K562 (cell line): ENCODE measurements at regions not wholly inside any gene's neighbourhood (a gene's known extent, or its start where the extent isn't known, plus 50 kb on each side); places are given as distances from the start of the nearest gene placed in this dataset.

ENCODE experiments used
- ATAC-seq: fragments of 200-7000 bp; cut with Tn5 transposase; 3 replicates; pipeline ENCODE4 v1.9.1; 2020; ENCODE audit warnings: moderate library complexity
- BruUV-seq: library from RNA; stranded (reverse); fragments of 400-500 nt; replicated peaks from 2 replicates; lab custom pipeline; 2021; lab: Mats Ljungman, UMichigan
- CTCF ChIA-PET: fragments of 300-600 bp; formaldehyde crosslinking; extraction: SDS; loops from one replicate; lab custom pipeline; 2021; ENCODE audit warnings: low intra/inter-chr PET ratio; lab: Yijun Ruan, JAX
- POLR2A ChIA-PET: fragments of 300-600, 350-650 bp; sonication (Branson Sonifier 250); formaldehyde crosslinking; extraction: SDS; loops from one replicate; lab custom pipeline; 2021; ENCODE audit warnings: antibody characterized with exemption, inconsistent platforms; lab: Yijun Ruan, JAX
- DNase-seq, 4 experiments: peaks; one replicate each; pipeline versions ENCODE4 v3.0.0 to v3.0.0-alpha.2; 2011 to 2018; ENCODE audit warnings: low spot score in 3 of 4, mixed read lengths in 3 of 4; ENCODE audit errors: extremely low read depth in 1 of 4
- FAIRE-seq: peaks from 2 replicates; lab custom pipeline; 2011; peaks lifted over from hg19 to GRCh38; lab: Jason Lieb, UNC
- H2AFZ ChIP-seq: 2 replicates; pipeline ENCODE4 v1.6.0; 2011; ENCODE audit warnings: low read depth, low read length, control low read depth, inconsistent platforms
- H3K27ac ChIP-seq: fragments of 200-600 bp; 3 replicates; pipeline ENCODE4 v1.8.0; 2011; ENCODE audit warnings: low read depth, mild to moderate bottlenecking, control low read depth, inconsistent platforms, low read length, moderate library complexity, mixed read lengths; ENCODE audit errors: extremely low read depth
- H3K27me3 ChIP-seq, 2 experiments: fragments of 300-600 bp in 1 of 2; 2 replicates in 1 of 2; 3 replicates in 1 of 2; pipeline versions ENCODE4 v1.6.0 to v1.8.0; 2011; ENCODE audit warnings: inconsistent platforms in 2 of 2, low read length in 2 of 2, mild to moderate bottlenecking in 1 of 2, mixed read lengths in 1 of 2, moderate library complexity in 1 of 2; ENCODE audit not compliant: control insufficient read depth in 2 of 2, insufficient read depth in 2 of 2
- H3K36me3 ChIP-seq: fragments of 300-600 bp; 3 replicates; pipeline ENCODE4 v1.8.0; 2011; ENCODE audit warnings: mild to moderate bottlenecking, low read length, inconsistent platforms; ENCODE audit not compliant: control insufficient read depth, insufficient read depth
- H3K4me1 ChIP-seq, 2 experiments: fragments of 200-600 bp in 1 of 2; replicated peaks in 1 of 2; 2 replicates in 1 of 2; 3 replicates in 1 of 2; pipeline versions ENCODE4 v1.5.1 to v1.8.0; 2011; ENCODE audit warnings: inconsistent platforms in 2 of 2, low read length in 2 of 2, mild to moderate bottlenecking in 1 of 2, mixed read lengths in 1 of 2, moderate library complexity in 1 of 2; ENCODE audit not compliant: control insufficient read depth in 2 of 2, insufficient read depth in 2 of 2
- H3K4me2 ChIP-seq: 2 replicates; pipeline ENCODE4 v1.6.1; 2011; ENCODE audit warnings: low read length, control low read depth, inconsistent platforms, mixed read lengths; ENCODE audit not compliant: insufficient read depth
- H3K4me3 ChIP-seq: fragments of 200-600 bp; sonication (generic), shearing (Covaris generic); 2 replicates; pipeline ENCODE4 v1.5.1; 2016; ENCODE audit warnings: control low read depth, inconsistent platforms
- H3K79me2 ChIP-seq: fragments of 200-600 bp; 3 replicates; pipeline ENCODE4 v1.8.0; 2011; ENCODE audit warnings: low read length, inconsistent platforms; ENCODE audit not compliant: control insufficient read depth, insufficient read depth
- H3K9ac ChIP-seq, 2 experiments: 2 replicates each; pipeline versions ENCODE4 v1.6.0 to v1.6.1; 2011; ENCODE audit warnings: low read depth in 2 of 2, low read length in 2 of 2, control low read depth in 1 of 2, inconsistent platforms in 1 of 2, mild to moderate bottlenecking in 1 of 2, mixed read lengths in 1 of 2; ENCODE audit not compliant: insufficient read depth in 1 of 2
- H3K9me1 ChIP-seq: one replicate; pipeline ENCODE4 v1.6.0; 2011; ENCODE audit warnings: inconsistent platforms, mild to moderate bottlenecking, low read length, moderate library complexity; ENCODE audit not compliant: control insufficient read depth, insufficient read depth
- H3K9me3 ChIP-seq: replicated peaks from 2 replicates; pipeline ENCODE4 v1.5.1; 2011; ENCODE audit warnings: low read depth, low read length, inconsistent platforms; ENCODE audit not compliant: control insufficient read depth, insufficient read depth
- H4K20me1 ChIP-seq: replicated peaks from 2 replicates; pipeline ENCODE4 v1.6.1; 2011; ENCODE audit warnings: low read length, inconsistent platforms, mixed read lengths; ENCODE audit not compliant: control insufficient read depth, insufficient read depth
- ATF4 ChIP-seq: fragments of 450-650 bp; formaldehyde crosslinking; IDR thresholded peaks from 2 replicates; pipeline ENCODE4 v1.4.0; 2022; ENCODE audit warnings: mild to moderate bottlenecking, moderate library complexity
- BRCA1 ChIP-seq, 2 experiments: fragments of 450-650 bp in 1 of 2; sonication (generic) in 1 of 2; formaldehyde crosslinking in 1 of 2; IDR thresholded peaks; 2 replicates each; pipeline versions ENCODE4 v1.5.0 to v1.6.1; 2017 to 2020; ENCODE audit warnings: mild to moderate bottlenecking in 1 of 2, missing genetic modification reagents in 1 of 2
- DDX20 ChIP-seq: fragments of 450-650 bp; IDR thresholded peaks from 2 replicates; pipeline ENCODE4 v1.6.1; 2016; ENCODE audit warnings: missing genetic modification characterization, low read depth, mild to moderate bottlenecking, missing compliant biosample characterization, moderate library complexity
- ETS1 ChIP-seq: conservative IDR thresholded peaks from 2 replicates; pipeline ENCODE4 v1.6.1; 2011; ENCODE audit warnings: low read depth, mild to moderate bottlenecking, low read length; ENCODE audit not compliant: control insufficient read depth
- EZH2 ChIP-seq: IDR thresholded peaks from 2 replicates; pipeline ENCODE4 v1.6.1; 2012; ENCODE audit warnings: low read depth, mild to moderate bottlenecking, inconsistent platforms, low read length, borderline replicate concordance
- FOXK1 ChIP-seq: sonication (generic); formaldehyde crosslinking; IDR thresholded peaks from 2 replicates; pipeline ENCODE4 v1.8.0; 2022; ENCODE audit warnings: missing genetic modification reagents, mild to moderate bottlenecking, borderline replicate concordance
- IRF1 ChIP-seq: sonication (generic); formaldehyde crosslinking; IDR thresholded peaks from 2 replicates; pipeline ENCODE4 v1.8.0; 2022; ENCODE audit warnings: missing genetic modification reagents, mild to moderate bottlenecking, borderline replicate concordance
- MBD2 ChIP-seq: sonication (generic); IDR thresholded peaks from 2 replicates; pipeline ENCODE4 v1.6.1; 2016; ENCODE audit warnings: low read depth, borderline replicate concordance
- MED1 ChIP-seq: sonication (generic); formaldehyde crosslinking; IDR thresholded peaks from 2 replicates; pipeline ENCODE4 v1.8.1; 2023; ENCODE audit warnings: missing genetic modification reagents, borderline replicate concordance
- PML ChIP-seq: IDR thresholded peaks from 2 replicates; pipeline ENCODE4 v1.6.1; 2012; ENCODE audit warnings: low read length, inconsistent platforms
- PPARD ChIP-seq: fragments of 250-450 bp; sonication (Bioruptor Pico); IDR thresholded peaks from 2 replicates; pipeline ENCODE4 v1.8.0; 2022; ENCODE audit warnings: inconsistent platforms, mild to moderate bottlenecking, moderate library complexity
- TFAM ChIP-seq: fragments of 250-450 bp; sonication (Bioruptor Pico); conservative IDR thresholded peaks from 2 replicates; pipeline ENCODE4 v1.5.0; 2021; ENCODE audit warnings: mild to moderate bottlenecking, moderate library complexity
- XRCC4 ChIP-seq: IDR thresholded peaks from one replicate; pipeline ENCODE4 v1.6.1; 2011; ENCODE audit not compliant: insufficient read depth, insufficient read length; ENCODE audit errors: extremely low read depth
- ZNF609 ChIP-seq: sonication (generic); formaldehyde crosslinking; IDR thresholded peaks from 2 replicates; pipeline ENCODE4 v1.8.1; 2023; ENCODE audit warnings: missing genetic modification reagents, mild to moderate bottlenecking, borderline replicate concordance
- in situ Hi-C: fragments of 300-500 bp; cut with MboI; formaldehyde crosslinking; loops from 4 replicates; pipeline ENCODE4 v1.15.0; 2018; ENCODE audit warnings: inconsistent platforms, mixed read lengths
- intact Hi-C: fragments of 100-400 bp; cut with micrococcal nuclease; formaldehyde crosslinking; loops from 2 replicates; pipeline ENCODE4 v1.14.2; 2022

GRCh38 chr20:11166712-11167111 lies 492.9 kb upstream of the JAG1 start (continued):
- TF ChIP-seq IRF1 (CRISPR knock-in tag) (no peak), ATF4 (CRISPR knock-in tag) (no peak), ZNF609 (no peak)
- TF ChIP-seq, all 486 proteins: peak for 0

GRCh38 chr20:11168026-11168425 lies 494.2 kb upstream of the JAG1 start:
- Histone ChIP-seq H3K4me1 (no peaks in the 10 kb centered on the region), H3K9ac (no peak overlapping the region), H3K36me3 (no peaks in the 10 kb centered on the region), H3K9me3 (no peaks in the 10 kb centered on the region), H3K27me3 (no peaks in the 10 kb centered on the region), H3K4me3 (no peak overlapping the region), H3K4me2 (no peak overlapping the region), H3K27ac (no peak overlapping the region), H2AFZ (no peak overlapping the region), H3K9me1 (no peaks in the 10 kb centered on the region), H4K20me1 (no peaks in the 10 kb centered on the region), H3K79me2 (no peaks in the 10 kb centered on the region)
- ATAC-seq (no peak), FAIRE-seq (no peak), DNase-seq (no peak)
- intact Hi-C loops (no loop called here), in situ Hi-C loops (no loop called here)
- ChIA-PET CTCF (no interaction called here), POLR2A (interaction anchor here (0.6 kb wide), 1 partner anchor 9 kb away, joined by 3 read pairs; no protein-coding TSS in a partner anchor)
- no TSS peak for BruUV-seq
- no peak for TF ChIP-seq FOXK1 (CRISPR knock-in tag)
- no peak for TF ChIP-seq ETS1
- TF ChIP-seq XRCC4: no peak
- TF ChIP-seq DDX20 (tag): no peak
- no peak for TF ChIP-seq MED1
- no peak for TF ChIP-seq EZH2
- TF ChIP-seq MBD2: no peak
- no peak for TF ChIP-seq TFAM (CRISPR knock-in tag)
- no peak for TF ChIP-seq PPARD (CRISPR knock-in tag)
- no peak for TF ChIP-seq BRCA1 (IDR thresholded peaks at IDR 0.05)
- no peak for TF ChIP-seq BRCA1 (CRISPR knock-in tag; IDR thresholded peaks at IDR 0.05)
- no peak for TF ChIP-seq PML
